ENCODE measurements at regions not wholly inside any gene's neighbourhood (a gene's known extent, or its start where the extent isn't known, plus 50 kb on each side); places are given as distances from the start of the nearest gene placed in this dataset.

- TF ChIP-seq EP300 (IDR thresholded peaks at IDR 0.05) = no peak
- TF ChIP-seq CTCF (IDR thresholded peaks at IDR 0.05) = no peak
- no peak for TF ChIP-seq POLR2A (IDR thresholded peaks at IDR 0.05)
Measured at GRCh38 chr6:11656491-11656890, 118.9 kb downstream of the TMEM170B start.
